Heart left ventricle (tissue), 16 donors: ENCODE measurements at regions not wholly inside any gene's neighbourhood (a gene's known extent, or its start where the extent isn't known, plus 50 kb on each side); places are given as distances from the start of the nearest gene placed in this dataset.

Experiments
- ATAC-seq, 4 donors: fragments of 200-7000 bp; cut with Tn5 transposase; one replicate each; pipeline ENCODE4 v1.9.1; 2020 to 2022; ENCODE audit warnings: moderate library complexity in 4 of 4, mild to moderate bottlenecking in 3 of 4, moderate number of reproducible peaks in 1 of 4
- DNase-seq, 5 donors: peaks; one replicate each; pipeline ENCODE4 v3.0.0-alpha.2; 2020
- H3K27ac ChIP-seq, 12 donors: fragments of 200-600 bp; sonication (generic) in 4 of 12; one replicate each; pipeline versions ENCODE4 v1.5.0 to v1.8.0; 2016 to 2022; ENCODE audit warnings: mild to moderate bottlenecking in 2 of 12
- H3K27me3 ChIP-seq, 9 donors: fragments of 200-600 bp; sonication (generic) in 2 of 9; one replicate each; pipeline versions ENCODE4 v1.5.1 to v1.8.0; 2016 to 2022; ENCODE audit warnings: mild to moderate bottlenecking in 3 of 9
- H3K36me3 ChIP-seq, 9 donors: fragments of 200-600 bp; sonication (generic) in 2 of 9; one replicate each; pipeline versions ENCODE4 v1.5.0 to v1.8.0; 2018 to 2022; ENCODE audit warnings: mild to moderate bottlenecking in 2 of 9
- H3K4me1 ChIP-seq, 12 donors: fragments of 200-600 bp; sonication (generic) in 4 of 12; one replicate each; pipeline versions ENCODE4 v1.5.0 to v1.8.0; 2016 to 2022; ENCODE audit warnings: mild to moderate bottlenecking in 3 of 12
- H3K4me3 ChIP-seq, 12 donors: fragments of 200-600 bp; sonication (generic) in 4 of 12; one replicate each; pipeline versions ENCODE4 v1.5.0 to v1.8.0; 2017 to 2022; ENCODE audit warnings: mild to moderate bottlenecking in 9 of 12, moderate library complexity in 4 of 12
- H3K9me3 ChIP-seq, 12 donors: fragments of 200-600 bp; sonication (generic) in 4 of 12; one replicate each; pipeline versions ENCODE4 v1.5.0 to v1.8.0; 2016 to 2022; ENCODE audit warnings: mild to moderate bottlenecking in 1 of 12
- CTCF ChIP-seq, 12 donors: fragments of 200-600 bp; sonication (generic) in 4 of 12; IDR thresholded peaks; one replicate each; pipeline versions ENCODE4 v1.5.0 to v1.8.0; 2018 to 2022; ENCODE audit warnings: antibody characterized with exemption in 12 of 12, mild to moderate bottlenecking in 5 of 12
- POLR2A ChIP-seq, 2 donors: fragments of 450-650 bp; IDR thresholded peaks; one replicate each; pipeline ENCODE4 v1.6.1; 2017; ENCODE audit warnings: antibody characterized with exemption in 2 of 2, mild to moderate bottlenecking in 2 of 2, moderate library complexity in 2 of 2
- WGBS, 4 donors: extraction: QIAGEN DNeasy Blood & Tissue Kit in 2 of 4; methylation state at CpG; one replicate each; pipeline versions ENCODE4 v1.1.5 to v1.1.7; 2013 to 2018; 5-methylcytosine and 5-hydroxymethylcytosine counted together
- intact Hi-C, 10 donors: fragments of 100-400 bp; cut with DNase I; formaldehyde crosslinking; loops; one replicate each; pipeline versions ENCODE4 v1.11.1 to v1.14.2; 2022
- donor health status: ischemic (EF 13 %, LVEDD 7.1; RV severe dilation, severe dysfunction).
- donor health status: healthy with polysubstance abuse.
- donor health status: DM: no; HTN: yes; CAD: no.
- donor health status: DM: no; HTN: no; CAD: no.
- donor health status: ischemic (EF 25% LVEDD 6.9; RV normal size, moderate dysfunction).
- donor health status: ischemic (EF 25% LVEDD 5.7; RV mildly dilated, moderate dysfunction).
- donor health status: healthy.
- donor health status: DM: yes; HTN: yes; CAD: no.
- donor health status: ischemic (EF 35%, LVEDD 5.7; RV mildly dilated, moderate dysfunction).
- donor health status: nonischemic (EF 11% LVEDD 7.7; RV severe dilation, severe dysfunction).
- donor health status: DM: yes; HTN: yes; CAD: no.
- donor health status: PGD.
- donor health status: ischemic (EF 29% LVEDD 5.4; RV normal size, mild dysfunction).
- donor health status: nonischemic (EF 23%, LVEDD 6.1; RV moderate dilation, normal function).

DNA sequence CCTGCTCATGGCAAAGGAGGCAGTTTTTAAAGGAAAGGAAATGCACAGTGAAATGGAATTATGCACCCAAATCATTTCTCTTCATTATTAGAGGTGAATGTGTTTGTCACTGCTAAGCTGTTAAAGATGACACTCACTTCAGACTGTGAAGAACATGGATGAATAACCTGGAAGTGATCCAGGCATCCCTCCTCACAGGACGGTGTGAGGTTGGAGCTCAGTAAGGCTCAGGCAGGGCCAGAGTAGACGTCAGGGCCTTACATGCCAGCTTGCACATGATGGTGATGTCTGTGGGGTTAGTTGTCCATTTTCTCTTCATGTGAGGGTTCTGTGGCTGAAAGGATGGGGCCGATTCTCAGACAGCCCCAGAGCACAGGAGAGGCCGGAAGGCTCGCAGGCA is 273.1 kb downstream of the PCNX1 start:
- no peak for TF ChIP-seq CTCF (IDR thresholded peaks at IDR 0.05)
- Histone ChIP-seq H3K27ac (no peak overlapping the region), H3K4me1 (peaks cover 0 to 8% (median 0%) of the 10 kb centered on the region in 12 donors), H3K9me3 (no peaks in the 10 kb centered on the region), H3K4me3 (no peak overlapping the region), H3K36me3 (no peaks in the 10 kb centered on the region), H3K27me3 (no peaks in the 10 kb centered on the region)
- WGBS, 4 donors, result 73 to 90% (median 82%) methylated on average over 5 of the region's 5 CpGs
- intact Hi-C loops, result no loop called here
- no peak for DNase-seq
- ATAC-seq, result no peak

- intact Hi-C loops, result no loop called here
- TF ChIP-seq POLR2A (IDR thresholded peaks at IDR 0.05) (no peak), CTCF (IDR thresholded peaks at IDR 0.05) (no peak)
- Histone ChIP-seq H3K36me3 (no peaks in the 10 kb centered on the region), H3K4me3 (no peak overlapping the region), H3K27ac (no peak overlapping the region), H3K4me1 (peaks cover 0 to 8% (median 0%) of the 10 kb centered on the region in 12 donors), H3K9me3 (no peaks in the 10 kb centered on the region), H3K27me3 (no peaks in the 10 kb centered on the region)
- ATAC-seq (no peak), DNase-seq (no peak)
- 88 to 93% (median 89%) methylated on average over 23 of the region's 23 CpGs for WGBS, 4 donors
Observed at GRCh38 chr14:71181215-71182003, 274.1 kb downstream of the PCNX1 start.

DNA sequence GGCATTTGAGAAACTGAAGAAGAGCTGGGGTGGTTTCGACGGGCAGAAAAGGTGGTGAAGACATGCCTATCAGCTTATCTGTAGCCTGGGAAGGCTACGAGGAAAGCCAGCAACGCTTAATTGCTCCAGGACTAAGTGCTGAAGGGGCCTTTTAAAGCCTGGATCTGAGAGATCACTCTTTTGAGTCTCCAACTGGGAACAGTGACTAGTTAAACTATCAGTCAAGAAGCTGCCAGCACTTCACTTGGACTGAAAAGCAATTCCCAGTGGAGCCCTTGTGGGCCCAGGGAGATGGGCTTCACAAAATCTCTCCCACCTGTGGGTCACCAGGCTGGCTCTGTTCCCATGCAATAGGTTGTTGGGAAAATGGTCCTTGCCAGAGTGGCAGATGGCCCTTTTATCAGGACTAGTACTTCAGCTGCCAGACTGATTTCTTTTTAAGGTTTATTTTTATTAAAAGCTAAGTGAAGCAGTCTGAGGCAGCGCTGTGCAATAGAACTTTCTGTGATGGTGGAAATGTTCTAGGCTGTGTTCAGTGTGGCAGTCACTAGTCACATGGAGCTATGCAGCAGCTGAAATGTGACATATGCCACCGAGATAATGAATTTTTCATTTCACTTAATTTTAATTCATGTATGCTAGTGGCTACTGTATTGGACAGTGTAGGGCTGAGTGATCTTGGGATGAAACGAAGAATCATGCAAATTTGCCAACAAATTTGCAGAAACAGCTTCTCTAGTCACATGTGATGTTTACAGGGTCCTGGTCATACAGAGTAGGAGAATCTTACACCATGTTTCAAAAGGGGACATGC is 276.8 kb downstream of the PCNX1 start:
- no peak for TF ChIP-seq CTCF (IDR thresholded peaks at IDR 0.05)
- TF ChIP-seq POLR2A (IDR thresholded peaks at IDR 0.05), result no peak
- H3K4me3 ChIP-seq, result no peak overlapping the region
- H3K27ac ChIP-seq, result no peak overlapping the region
- peaks cover 0 to 8% (median 0%) of the 10 kb centered on the region in 12 donors for H3K4me1 ChIP-seq
- H3K9me3 ChIP-seq, result no peaks in the 10 kb centered on the region
- WGBS, 4 donors, result 39 to 50% (median 42%) methylated on average over 7 of the region's 7 CpGs
- DNase-seq, result no peak
- H3K36me3 ChIP-seq, result no peaks in the 10 kb centered on the region
- no peaks in the 10 kb centered on the region for H3K27me3 ChIP-seq
- peak in 1 of 4 donors; percentile 42 for ATAC-seq
- intact Hi-C loops, result no loop called here

GRCh38 chr14:71185637-71186036 is 278.4 kb downstream of the PCNX1 start:
- Histone ChIP-seq H3K36me3 (no peaks in the 10 kb centered on the region), H3K4me3 (no peak overlapping the region), H3K27ac (no peak overlapping the region), H3K27me3 (no peaks in the 10 kb centered on the region), H3K9me3 (no peaks in the 10 kb centered on the region), H3K4me1 (peaks cover 0 to 8% (median 0%) of the 10 kb centered on the region in 12 donors)
- no peak for DNase-seq
- intact Hi-C loops, result no loop called here
- no peak for ATAC-seq
- TF ChIP-seq POLR2A (IDR thresholded peaks at IDR 0.05) (no peak), CTCF (IDR thresholded peaks at IDR 0.05) (no peak)
- WGBS, 4 donors, result 92 to 100% (median 94%) methylated on average over 2 of the region's 2 CpGs
